ENCODE measurements at regions not wholly inside any gene's neighbourhood (a gene's known extent, or its start where the extent isn't known, plus 50 kb on each side); places are given as distances from the start of the nearest gene placed in this dataset.

DNA sequence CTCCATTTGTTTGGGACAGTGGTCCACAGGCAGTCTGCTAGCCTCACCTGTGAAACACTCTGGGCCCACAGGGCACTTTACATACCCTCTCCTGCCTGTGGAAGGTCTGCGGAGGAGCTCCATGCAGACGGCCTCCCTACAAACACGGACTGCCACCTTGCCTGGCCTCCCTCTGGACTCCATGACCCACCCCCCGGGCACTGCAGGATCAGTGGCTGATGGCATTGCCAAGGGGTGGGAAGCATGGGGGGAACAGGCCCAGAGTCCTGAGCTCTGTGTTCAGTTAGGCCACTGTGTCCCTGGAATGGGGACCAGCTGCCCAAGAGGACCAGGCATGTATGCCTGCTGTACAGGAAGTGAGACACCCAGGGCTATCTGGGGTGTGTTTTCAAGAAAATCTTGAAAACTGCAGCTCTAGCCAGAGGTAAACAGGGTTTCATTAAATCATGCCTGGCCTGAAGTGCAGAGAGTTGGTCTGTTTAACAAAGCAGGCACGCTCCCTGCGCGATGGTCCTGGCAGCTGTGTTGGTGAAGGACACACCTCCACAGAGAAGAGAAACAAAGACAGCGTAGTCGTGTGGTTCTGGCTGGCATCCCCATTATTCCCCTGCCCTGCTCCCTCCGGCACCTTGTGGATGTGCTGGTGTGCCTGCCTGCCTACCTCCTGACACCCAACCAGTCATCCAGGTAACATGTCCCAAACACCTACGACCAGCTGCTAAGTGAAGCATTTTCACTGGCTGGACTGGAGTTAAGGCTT, 470.8 kb upstream of the ZMIZ1 start:
- intact Hi-C loops (cut with micrococcal nuclease) = no loop called here
- Mint-ChIP-seq H3K27me3 (peaks cover 0 to 3% (median 0%) of the 10 kb centered on the region in 5 donors), H3K27ac (no peak overlapping the region), H3K4me1 (peaks cover 0 to 2% (median 0%) of the 10 kb centered on the region in 7 donors), H3K9me3 (no peaks in the 10 kb centered on the region), H3K36me3 (no peaks in the 10 kb centered on the region), H3K4me3 (no peak overlapping the region)
- ChIA-PET POLR2A (no interaction called here), CTCF (no interaction called here)
- DNase-seq = no peak
- ATAC-seq = no peak
- Histone ChIP-seq H3K4me3 (ENCODE audit: low read length) (no peak overlapping the region), H3K27ac (ENCODE audit: low read depth, low read length) (no peak overlapping the region), H3K9me3 (ENCODE audit: control insufficient read depth in 2 of 3, low read length in 3 of 3) (no peaks in the 10 kb centered on the region), H3K27me3 (ENCODE audit: control insufficient read depth in 2 of 2, insufficient read depth in 2 of 2, low read length in 2 of 2) (no peaks in the 10 kb centered on the region), H3K4me1 (ENCODE audit: control insufficient read depth in 2 of 2, insufficient read depth in 2 of 2, low read length in 2 of 2) (no peaks in the 10 kb centered on the region), H3K36me3 (ENCODE audit: control insufficient read depth in 2 of 3, insufficient read depth in 3 of 3, low read length in 3 of 3) (no peaks in the 10 kb centered on the region)

DNA sequence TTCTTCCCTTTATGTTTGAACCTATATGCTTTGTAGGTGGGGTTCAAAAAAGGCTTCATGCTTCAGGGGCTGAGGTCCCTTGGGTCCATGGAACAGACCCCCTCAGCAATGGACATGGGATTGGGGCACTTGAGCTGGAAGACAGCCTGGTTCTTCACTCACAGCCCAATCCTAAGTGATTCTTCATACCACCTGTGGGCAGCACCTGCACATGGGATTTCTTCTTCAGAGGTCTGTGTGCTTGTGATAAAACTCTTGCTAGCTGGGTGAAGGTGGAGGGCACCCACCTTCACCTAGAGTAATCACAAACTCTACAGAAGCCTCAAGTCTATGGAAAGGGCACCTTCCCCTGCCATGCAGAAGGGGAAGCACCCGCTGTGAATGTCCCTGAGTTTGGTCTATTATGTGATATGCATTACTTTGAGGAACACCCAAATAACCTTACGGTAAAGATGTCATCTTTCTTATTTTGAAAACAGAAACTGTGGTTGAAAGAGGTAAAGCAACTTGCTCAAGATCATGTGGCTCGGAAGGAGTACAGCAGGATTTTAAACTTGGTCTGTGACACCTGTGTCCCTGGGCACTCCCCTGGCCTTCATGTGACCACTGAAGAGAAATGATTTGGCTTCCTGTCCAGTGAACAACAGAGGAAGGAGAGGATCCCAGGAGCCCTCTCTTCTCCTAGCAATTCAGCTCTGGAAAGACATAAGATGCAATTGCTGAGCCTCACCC, 469.5 kb upstream of the ZMIZ1 start:
- Mint-ChIP-seq H3K36me3 (no peaks in the 10 kb centered on the region), H3K4me3 (no peak overlapping the region), H3K27me3 (peaks cover 0 to 3% (median 0%) of the 10 kb centered on the region in 5 donors), H3K27ac (no peak overlapping the region), H3K4me1 (peaks cover 0 to 2% (median 0%) of the 10 kb centered on the region in 7 donors), H3K9me3 (no peaks in the 10 kb centered on the region)
- no peaks in the 10 kb centered on the region for H3K4me1 ChIP-seq (ENCODE audit: control insufficient read depth in 2 of 2, insufficient read depth in 2 of 2, low read length in 2 of 2)
- no peaks in the 10 kb centered on the region for H3K9me3 ChIP-seq (ENCODE audit: control insufficient read depth in 2 of 3, low read length in 3 of 3)
- H3K36me3 ChIP-seq (ENCODE audit: control insufficient read depth in 2 of 3, insufficient read depth in 3 of 3, low read length in 3 of 3) = no peaks in the 10 kb centered on the region
- no peak for DNase-seq
- intact Hi-C loops (cut with micrococcal nuclease) = no loop called here
- no peak for ATAC-seq
- POLR2A ChIA-PET = no interaction called here
- no peak overlapping the region for H3K27ac ChIP-seq (ENCODE audit: low read depth, low read length)
- H3K4me3 ChIP-seq (ENCODE audit: low read length) = no peak overlapping the region
- CTCF ChIA-PET = no interaction called here
- H3K27me3 ChIP-seq (ENCODE audit: control insufficient read depth in 2 of 2, insufficient read depth in 2 of 2, low read length in 2 of 2) = no peaks in the 10 kb centered on the region

DNA sequence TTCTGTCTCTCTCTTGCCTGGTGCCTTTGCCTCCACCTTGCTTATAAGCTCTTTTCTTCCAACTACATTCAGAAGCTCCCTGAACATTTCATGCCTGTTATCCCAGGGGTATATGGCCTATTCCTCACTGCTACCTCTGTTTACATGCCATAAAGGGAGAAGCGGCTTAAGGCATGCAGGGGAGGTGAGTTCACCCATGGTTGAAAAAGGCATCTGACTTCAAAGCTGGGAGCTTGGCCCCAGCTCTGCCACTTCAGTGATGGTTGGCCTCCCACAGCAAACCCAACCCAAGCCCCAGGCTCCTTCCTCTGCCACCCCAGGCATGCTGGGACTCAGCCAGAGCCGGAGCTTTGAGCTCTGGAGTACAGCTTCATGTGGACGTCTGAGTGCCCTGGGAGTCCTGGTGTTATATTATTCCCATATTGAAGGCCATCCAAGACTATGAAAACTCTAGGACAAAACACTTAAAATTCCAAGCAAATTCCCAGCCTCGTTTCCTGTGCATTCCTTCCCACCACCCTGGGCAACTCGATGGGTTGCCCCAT, 468.6 kb upstream of the ZMIZ1 start:
- CTCF ChIA-PET = no interaction called here
- Histone ChIP-seq H3K4me3 (ENCODE audit: low read length) (no peak overlapping the region), H3K36me3 (ENCODE audit: control insufficient read depth in 2 of 3, insufficient read depth in 3 of 3, low read length in 3 of 3) (no peaks in the 10 kb centered on the region), H3K4me1 (ENCODE audit: control insufficient read depth in 2 of 2, insufficient read depth in 2 of 2, low read length in 2 of 2) (no peaks in the 10 kb centered on the region), H3K27me3 (ENCODE audit: control insufficient read depth in 2 of 2, insufficient read depth in 2 of 2, low read length in 2 of 2) (no peaks in the 10 kb centered on the region), H3K9me3 (ENCODE audit: control insufficient read depth in 2 of 3, low read length in 3 of 3) (no peaks in the 10 kb centered on the region), H3K27ac (ENCODE audit: low read depth, low read length) (no peak overlapping the region)
- H3K4me3 Mint-ChIP-seq = no peak overlapping the region
- DNase-seq (no peak), ATAC-seq (no peak)
- no peak overlapping the region for H3K27ac Mint-ChIP-seq
- POLR2A ChIA-PET = no interaction called here
- H3K27me3 Mint-ChIP-seq = peaks cover 0 to 3% (median 0%) of the 10 kb centered on the region in 5 donors
- no peaks in the 10 kb centered on the region for H3K9me3 Mint-ChIP-seq
- peaks cover 0 to 2% (median 0%) of the 10 kb centered on the region in 7 donors for H3K4me1 Mint-ChIP-seq
- H3K36me3 Mint-ChIP-seq = no peaks in the 10 kb centered on the region
- intact Hi-C loops (cut with micrococcal nuclease) = no loop called here

GRCh38 chr10:78600740-78601139, 468.0 kb upstream of the ZMIZ1 start:
- Mint-ChIP-seq H3K4me3 (no peak overlapping the region), H3K9me3 (no peaks in the 10 kb centered on the region), H3K27ac (no peak overlapping the region), H3K36me3 (no peaks in the 10 kb centered on the region), H3K27me3 (peaks cover 0 to 3% (median 0%) of the 10 kb centered on the region in 5 donors), H3K4me1 (peaks cover 0 to 2% (median 0%) of the 10 kb centered on the region in 7 donors)
- H3K9me3 ChIP-seq (ENCODE audit: control insufficient read depth in 2 of 3, low read length in 3 of 3) = no peaks in the 10 kb centered on the region
- H3K27me3 ChIP-seq (ENCODE audit: control insufficient read depth in 2 of 2, insufficient read depth in 2 of 2, low read length in 2 of 2) = no peaks in the 10 kb centered on the region
- no peak overlapping the region for H3K27ac ChIP-seq (ENCODE audit: low read depth, low read length)
- ChIA-PET POLR2A (no interaction called here), CTCF (no interaction called here)
- no peaks in the 10 kb centered on the region for H3K36me3 ChIP-seq (ENCODE audit: control insufficient read depth in 2 of 3, insufficient read depth in 3 of 3, low read length in 3 of 3)
- intact Hi-C loops (cut with micrococcal nuclease) = no loop called here
- no peaks in the 10 kb centered on the region for H3K4me1 ChIP-seq (ENCODE audit: control insufficient read depth in 2 of 2, insufficient read depth in 2 of 2, low read length in 2 of 2)
- ATAC-seq (no peak), DNase-seq (no peak)
- no peak overlapping the region for H3K4me3 ChIP-seq (ENCODE audit: low read length)

- ChIA-PET CTCF (no interaction called here), POLR2A (no interaction called here)
- Mint-ChIP-seq H3K36me3 (no peaks in the 10 kb centered on the region), H3K9me3 (peaks cover 0 to 3% (median 0%) of the 10 kb centered on the region in 11 donors), H3K27ac (no peak overlapping the region), H3K4me1 (peaks cover 0 to 2% (median 0%) of the 10 kb centered on the region in 7 donors), H3K27me3 (peaks cover 0 to 3% (median 0%) of the 10 kb centered on the region in 5 donors), H3K4me3 (no peak overlapping the region)
- Histone ChIP-seq H3K9me3 (ENCODE audit: control insufficient read depth in 2 of 3, low read length in 3 of 3) (no peaks in the 10 kb centered on the region), H3K27me3 (ENCODE audit: control insufficient read depth in 2 of 2, insufficient read depth in 2 of 2, low read length in 2 of 2) (no peaks in the 10 kb centered on the region), H3K27ac (ENCODE audit: low read depth, low read length) (no peak overlapping the region), H3K4me1 (ENCODE audit: control insufficient read depth in 2 of 2, insufficient read depth in 2 of 2, low read length in 2 of 2) (no peaks in the 10 kb centered on the region), H3K36me3 (ENCODE audit: control insufficient read depth in 2 of 3, insufficient read depth in 3 of 3, low read length in 3 of 3) (no peaks in the 10 kb centered on the region), H3K4me3 (ENCODE audit: low read length) (no peak overlapping the region)
- intact Hi-C loops (cut with micrococcal nuclease) = no loop called here
- no peak for ATAC-seq
- DNase-seq = peak in 1 of 9 donors; percentile 33
These were observed 466.4 kb upstream of the ZMIZ1 start for GRCh38 chr10:78602201-78602932.

DNA sequence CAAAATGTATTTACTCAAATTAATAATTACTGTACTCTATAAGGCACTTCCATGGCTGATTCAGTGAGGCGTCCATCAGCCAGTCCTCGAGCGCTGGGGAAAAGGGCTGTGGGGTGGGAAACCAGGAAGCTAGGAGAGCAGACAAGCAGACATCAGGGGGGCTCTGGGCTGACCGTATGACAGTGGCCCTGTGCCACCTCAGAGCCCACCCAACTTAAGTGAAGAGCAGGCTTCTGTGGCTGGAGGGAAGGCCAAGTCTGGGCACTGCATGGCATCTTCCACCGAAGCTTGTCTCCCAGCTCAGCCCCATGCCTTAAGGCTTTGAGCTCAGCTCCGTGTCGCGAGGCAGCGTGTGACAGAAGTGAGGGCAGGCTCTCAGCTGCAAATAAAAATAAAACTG, 464.5 kb upstream of the ZMIZ1 start:
- Histone ChIP-seq H3K27me3 (ENCODE audit: control insufficient read depth in 2 of 2, insufficient read depth in 2 of 2, low read length in 2 of 2) (no peaks in the 10 kb centered on the region), H3K4me1 (ENCODE audit: control insufficient read depth in 2 of 2, insufficient read depth in 2 of 2, low read length in 2 of 2) (no peaks in the 10 kb centered on the region), H3K9me3 (ENCODE audit: control insufficient read depth in 2 of 3, low read length in 3 of 3) (no peaks in the 10 kb centered on the region), H3K36me3 (ENCODE audit: control insufficient read depth in 2 of 3, insufficient read depth in 3 of 3, low read length in 3 of 3) (no peaks in the 10 kb centered on the region), H3K4me3 (ENCODE audit: low read length) (no peak overlapping the region), H3K27ac (ENCODE audit: low read depth, low read length) (no peak overlapping the region)
- H3K9me3 Mint-ChIP-seq = peaks cover 0 to 13% (median 6%) of the 10 kb centered on the region in 11 donors
- H3K36me3 Mint-ChIP-seq = peaks cover 0 to 4% (median 0%) of the 10 kb centered on the region in 5 donors
- DNase-seq (no peak), ATAC-seq (no peak)
- intact Hi-C loops (cut with micrococcal nuclease) = no loop called here
- ChIA-PET POLR2A (no interaction called here), CTCF (interaction anchor here (0.7 kb wide), 1 partner anchor 1281 kb away, joined by 3 read pairs; no protein-coding TSS in a partner anchor)
- H3K4me3 Mint-ChIP-seq = no peak overlapping the region
- peaks cover 0 to 2% (median 0%) of the 10 kb centered on the region in 7 donors for H3K4me1 Mint-ChIP-seq
- H3K27ac Mint-ChIP-seq = no peak overlapping the region
- peaks cover 0 to 8% (median 4%) of the 10 kb centered on the region in 5 donors for H3K27me3 Mint-ChIP-seq

All from naive thymus-derived CD4-positive, alpha-beta T cell (primary cell).